GM21825 (cell line): ENCODE measurements at regions not wholly inside any gene's neighbourhood (a gene's known extent, or its start where the extent isn't known, plus 50 kb on each side); places are given as distances from the start of the nearest gene placed in this dataset.

Experiments
- ATAC-seq: cut with Tn5 transposase; IDR thresholded peaks from one replicate; pipeline ENCODE4 v1.9.1; 2021; ENCODE audit warnings: mild to moderate bottlenecking, moderate library complexity; ENCODE audit not compliant: unreplicated experiment

DNA sequence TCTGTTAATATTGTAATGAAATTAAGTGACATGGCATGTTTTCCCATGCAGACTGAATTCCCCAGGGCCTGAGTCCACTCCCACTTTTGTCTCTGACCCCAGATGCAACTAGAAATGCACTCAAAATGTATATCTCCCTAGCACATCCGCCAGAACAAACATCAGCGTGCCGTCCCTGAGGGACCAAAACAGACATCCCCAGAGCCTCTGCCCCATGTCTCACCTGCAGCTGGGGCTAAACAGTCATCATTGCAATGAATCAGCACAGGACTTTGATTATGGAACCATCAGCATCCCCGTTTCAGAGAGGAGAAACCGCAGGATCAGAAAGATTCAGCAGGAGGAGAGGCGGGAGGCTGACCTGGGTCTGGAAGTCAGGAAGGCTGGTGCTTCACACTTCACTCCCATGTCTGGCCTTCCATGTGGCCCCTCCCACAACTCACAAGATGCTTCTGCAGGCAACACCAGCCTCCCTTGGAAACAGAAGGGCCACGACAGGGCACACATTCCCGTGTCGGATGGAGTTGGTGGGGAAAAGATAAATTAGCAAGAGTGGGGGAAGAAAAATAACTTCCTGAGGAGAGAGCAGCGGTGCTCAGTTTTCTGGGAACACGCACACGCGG lies 130.6 kb upstream of the VSTM2B start:
- ATAC-seq = no peak

DNA sequence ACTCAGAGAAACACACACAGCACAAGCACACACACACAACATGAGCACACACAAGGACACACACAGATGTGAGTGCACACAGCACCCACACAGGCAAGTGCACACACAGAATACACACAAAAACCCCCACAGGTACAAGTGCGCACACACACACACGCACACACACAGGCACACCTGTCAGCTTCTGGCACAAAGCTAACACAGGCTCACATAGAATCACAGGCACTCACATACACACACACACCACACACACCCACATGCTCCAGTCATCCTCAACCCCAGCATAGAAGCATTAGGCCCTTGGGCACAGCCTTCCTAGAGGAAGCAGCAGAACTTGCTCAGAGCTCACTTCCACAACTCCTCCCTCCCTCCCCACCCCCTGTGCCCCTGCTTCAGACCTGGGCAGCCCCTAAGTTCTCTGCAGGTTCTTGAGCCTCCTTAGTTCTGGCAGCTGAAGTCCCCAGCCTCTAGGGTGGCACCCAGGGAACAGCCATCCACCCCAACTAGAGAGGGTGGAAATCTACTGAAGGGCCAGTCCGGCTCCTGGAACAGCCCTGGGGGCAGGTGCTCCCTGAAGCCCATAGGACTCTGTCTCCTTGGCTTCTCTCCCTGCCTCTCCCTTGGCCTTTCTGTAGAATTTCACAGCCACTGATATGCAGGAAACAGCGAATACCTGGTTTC lies 129.9 kb upstream of the VSTM2B start:
- ATAC-seq = no peak

DNA sequence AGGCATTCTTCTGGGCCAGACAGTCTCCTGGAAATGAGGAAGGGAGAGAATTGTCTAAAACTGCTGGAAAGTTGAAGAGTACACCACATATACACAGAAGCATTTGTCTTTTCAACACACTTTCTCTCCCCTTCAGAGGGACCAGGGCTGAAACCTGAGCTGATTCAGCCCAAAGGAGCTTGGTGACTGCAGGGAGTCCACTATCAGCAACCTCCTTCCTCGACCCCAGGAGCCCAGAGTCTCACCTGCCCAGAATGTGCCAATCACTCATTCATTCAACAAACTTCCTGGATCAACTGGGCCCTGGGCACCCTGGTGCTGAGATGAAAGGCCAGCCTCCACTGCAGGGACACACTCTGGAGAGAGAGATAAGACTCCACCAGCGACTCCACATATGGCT lies 128.9 kb upstream of the VSTM2B start:
- no peak for ATAC-seq

GRCh38 chr19:29397748-29398147 lies 128.0 kb upstream of the VSTM2B start:
- no peak for ATAC-seq

DNA sequence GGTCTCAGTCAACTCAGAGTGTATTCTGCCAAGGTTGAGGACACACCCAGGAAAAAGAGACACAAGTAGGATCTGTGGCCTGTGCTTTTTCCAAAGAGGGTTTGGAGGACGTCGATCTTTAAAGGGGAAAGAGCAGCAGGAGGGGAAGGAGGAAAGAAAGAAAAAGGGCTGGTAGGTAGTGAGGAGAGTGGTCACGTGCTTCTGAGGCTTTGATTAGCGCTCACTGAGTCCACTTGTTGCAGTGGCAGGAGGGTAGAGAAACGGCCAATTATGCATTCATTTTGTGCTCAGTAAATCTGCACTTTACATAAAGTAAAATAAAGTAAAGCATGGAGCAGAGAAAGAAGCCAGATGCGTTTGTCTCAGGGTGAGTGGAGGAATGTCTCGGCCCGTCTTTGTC lies 126.0 kb upstream of the VSTM2B start:
- ATAC-seq = no peak

DNA sequence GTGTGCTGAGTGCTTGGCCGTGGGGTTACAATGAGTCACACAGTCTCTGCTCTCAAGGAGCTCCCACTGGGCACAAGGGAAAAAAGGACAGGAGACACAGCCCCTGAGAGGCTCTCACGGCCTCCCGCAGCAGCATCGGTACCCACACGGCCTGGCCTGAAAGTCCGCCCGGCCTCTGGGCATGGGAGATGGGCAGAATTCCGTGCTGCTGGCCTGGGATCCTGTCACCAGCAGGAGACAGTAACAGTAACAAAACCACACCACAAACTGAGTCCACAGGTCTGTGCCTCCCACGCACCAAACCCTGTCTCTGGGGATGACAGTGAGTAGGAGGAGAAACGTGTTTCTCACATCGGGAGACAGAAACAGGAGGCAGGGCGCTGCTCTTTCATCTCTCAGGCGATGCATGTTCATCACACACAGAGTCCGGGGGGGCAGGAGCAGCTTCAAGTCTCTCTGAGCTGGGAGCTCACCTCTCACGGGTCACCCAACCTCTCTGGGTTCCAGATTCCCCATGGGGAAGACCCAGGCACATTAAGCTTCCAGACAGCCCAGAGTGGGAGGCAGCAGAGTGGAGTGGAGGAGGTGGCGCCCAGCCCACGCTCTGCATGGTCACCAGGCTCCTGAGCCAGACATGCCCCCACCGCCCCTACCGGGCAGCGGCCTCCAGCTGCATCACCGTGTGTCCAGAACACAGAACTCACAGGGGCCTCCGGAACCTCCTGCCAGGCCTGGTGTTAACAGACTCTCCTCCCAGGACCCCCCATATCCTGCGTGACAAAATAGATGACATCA lies 124.7 kb upstream of the VSTM2B start:
- ATAC-seq = no peak

DNA sequence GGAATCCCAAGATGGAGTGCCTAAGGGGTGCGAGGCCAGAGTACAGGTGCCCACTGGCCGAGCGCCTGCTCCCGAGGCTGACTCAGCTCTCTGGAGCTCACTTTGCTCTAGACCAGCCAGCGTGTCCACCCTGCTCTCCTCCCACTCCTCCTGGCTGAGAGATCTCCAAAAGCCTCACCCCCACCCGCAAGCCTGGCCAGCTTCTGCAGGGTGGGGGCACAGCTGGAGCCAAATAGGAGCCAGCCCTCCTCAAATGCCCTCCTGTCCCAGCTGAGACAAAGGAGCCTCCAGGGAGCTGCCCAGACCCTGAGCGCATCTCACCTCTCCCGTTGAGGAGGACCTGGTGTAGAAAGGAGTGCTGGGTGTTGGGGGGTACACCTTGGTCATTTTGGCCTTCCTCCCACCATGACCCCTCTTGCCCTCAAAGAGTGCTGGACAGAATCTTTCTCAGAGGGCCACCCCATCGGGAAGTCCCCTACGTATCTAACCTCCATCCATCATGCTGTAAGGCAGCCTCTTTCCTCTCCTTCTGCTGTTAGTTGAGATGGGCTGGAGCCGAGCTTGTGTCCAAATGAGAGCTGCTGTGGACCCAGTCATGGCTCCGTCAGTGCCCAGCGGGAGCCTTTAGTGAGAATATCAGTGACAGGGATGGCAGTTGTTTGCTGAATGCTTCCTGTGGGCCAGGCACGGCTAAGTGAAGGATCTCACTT lies 123.9 kb upstream of the VSTM2B start:
- no peak for ATAC-seq

DNA sequence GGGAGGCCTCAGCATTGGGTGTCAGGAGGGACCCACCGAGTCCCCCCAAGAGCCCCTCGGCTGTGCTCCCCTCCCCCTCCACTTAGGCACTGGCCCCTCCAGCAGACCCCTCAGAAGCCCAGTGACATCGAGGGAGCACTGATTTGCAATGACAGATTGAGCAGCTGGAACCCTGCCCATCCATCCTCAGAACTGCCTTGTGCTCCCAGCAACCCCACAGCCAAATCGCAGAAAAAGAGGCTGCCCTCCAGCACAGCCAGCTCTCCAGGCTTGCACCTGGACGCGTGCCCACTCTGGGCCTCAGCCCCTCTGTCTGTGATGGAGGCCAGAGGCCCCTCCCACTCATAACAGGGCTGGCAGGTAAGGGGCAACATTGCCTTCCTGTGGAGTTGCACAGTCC lies 123.2 kb upstream of the VSTM2B start:
- ATAC-seq = no peak

- no peak for ATAC-seq
Measured at GRCh38 chr19:29404015-29404414, 121.8 kb upstream of the VSTM2B start.

DNA sequence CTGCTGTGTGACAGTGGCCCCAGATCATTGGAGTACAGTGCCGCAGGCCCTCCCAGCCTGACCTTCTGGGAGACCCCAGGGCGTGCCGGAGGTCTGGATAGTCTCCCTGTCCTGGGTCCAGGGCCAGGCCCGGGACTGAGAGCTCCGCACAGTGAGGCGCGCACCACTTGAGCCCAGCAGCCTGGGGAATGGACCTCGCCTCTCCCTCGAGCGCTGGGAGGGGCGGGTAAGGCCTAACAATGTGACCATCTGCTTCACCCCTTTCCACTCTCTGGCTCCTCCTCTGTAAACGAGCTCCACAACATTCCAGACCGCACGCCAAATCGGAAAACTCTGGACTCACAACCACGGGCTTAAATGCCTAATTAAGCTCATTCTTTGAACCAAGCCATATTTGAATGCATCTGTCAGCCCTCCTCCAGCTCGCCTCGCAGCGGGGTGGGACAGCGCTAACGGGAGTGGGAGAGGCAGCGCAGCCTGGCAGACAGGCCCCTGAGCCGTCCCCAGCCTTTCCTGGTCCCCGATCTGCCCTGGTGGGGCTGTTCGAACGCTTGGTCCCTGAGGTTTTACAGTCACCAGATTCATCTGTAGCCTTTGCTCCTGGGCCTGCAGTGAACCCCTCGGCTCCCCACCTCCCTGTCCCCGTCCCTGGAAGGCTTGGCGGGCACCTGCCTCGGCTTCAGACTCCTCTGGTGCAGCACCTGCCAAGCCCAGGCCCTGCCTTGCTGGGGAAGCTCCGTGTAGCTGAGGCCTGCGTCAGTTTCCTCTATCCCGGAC lies 120.7 kb upstream of the VSTM2B start:
- ATAC-seq = no peak

DNA sequence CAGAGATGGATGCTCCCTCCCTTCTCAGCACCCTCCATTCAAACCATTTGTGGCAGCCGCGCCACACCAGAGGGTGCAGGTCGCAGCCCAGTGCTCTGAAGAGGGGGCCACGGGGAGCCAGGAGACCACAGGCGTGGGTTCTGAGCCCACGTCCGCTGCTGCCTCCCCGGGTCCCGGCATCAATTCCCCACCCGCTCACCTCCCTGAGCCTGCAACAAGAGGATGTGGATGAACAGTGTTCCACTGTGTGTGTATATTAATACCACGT lies 120.1 kb upstream of the VSTM2B start:
- ATAC-seq = no peak

DNA sequence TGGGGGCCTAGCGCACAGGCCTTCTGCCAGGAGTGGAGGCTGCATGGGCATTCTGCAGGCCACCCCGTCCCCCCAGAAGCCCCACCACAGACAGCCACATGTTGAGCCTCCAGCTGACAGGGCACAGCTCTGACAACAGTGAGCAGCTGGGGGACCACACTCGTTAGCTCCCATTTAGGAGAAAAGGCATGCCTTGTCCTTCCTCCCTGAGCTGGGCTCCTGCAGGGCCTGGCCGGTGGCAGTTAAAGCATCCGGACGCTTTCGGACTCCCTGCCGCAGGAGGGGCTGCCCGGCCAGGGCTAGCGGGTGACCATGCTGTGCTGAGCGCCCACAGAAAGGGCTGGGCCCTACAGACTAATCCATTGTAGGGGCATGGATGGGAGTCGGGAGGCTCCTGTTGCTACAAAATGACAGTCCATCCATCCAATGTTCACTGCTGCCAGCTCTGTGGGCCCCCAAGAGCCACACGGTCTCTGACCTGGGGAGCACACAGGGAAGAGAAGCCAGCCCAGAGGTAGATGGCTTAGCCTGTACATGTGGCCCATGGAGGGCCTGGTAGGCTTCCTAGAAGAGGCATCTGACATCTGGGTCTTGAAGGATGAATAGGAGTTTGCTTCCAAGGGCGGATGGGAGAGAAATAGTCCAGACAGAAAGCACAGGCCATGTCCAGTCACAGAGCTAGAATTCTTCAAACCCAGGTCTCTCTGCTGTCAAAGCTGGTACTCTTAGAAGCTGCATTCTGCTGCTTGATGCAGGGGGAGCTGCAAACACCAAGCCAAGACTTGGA lies 116.5 kb upstream of the VSTM2B start:
- no peak for ATAC-seq

GRCh38 chr19:29410601-29411000 lies 115.2 kb upstream of the VSTM2B start:
- no peak for ATAC-seq

- no peak for ATAC-seq
Measured at GRCh38 chr19:29411113-29411581, 114.6 kb upstream of the VSTM2B start.

- no peak for ATAC-seq
Measured at GRCh38 chr19:29413435-29413834, 112.4 kb upstream of the VSTM2B start.

DNA sequence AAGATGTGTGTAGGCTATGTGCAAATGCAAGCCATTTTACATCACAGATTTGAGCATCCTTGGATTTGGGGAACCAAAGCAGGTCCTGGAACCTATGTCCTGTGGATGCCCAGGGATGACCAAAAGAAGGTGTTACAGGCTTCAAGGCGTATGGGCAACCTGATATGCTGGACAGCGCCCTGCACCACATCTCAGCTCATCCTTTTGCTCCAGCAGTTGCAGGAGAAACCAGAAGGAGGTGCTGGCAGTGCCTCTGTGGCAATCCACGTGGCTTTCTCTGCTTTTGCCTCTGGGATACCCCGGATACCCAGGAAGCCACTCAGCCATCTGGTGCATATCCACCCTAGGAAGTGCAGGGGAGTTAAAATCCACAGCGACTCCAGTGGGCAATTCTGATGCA lies 110.3 kb upstream of the VSTM2B start:
- no peak for ATAC-seq

DNA sequence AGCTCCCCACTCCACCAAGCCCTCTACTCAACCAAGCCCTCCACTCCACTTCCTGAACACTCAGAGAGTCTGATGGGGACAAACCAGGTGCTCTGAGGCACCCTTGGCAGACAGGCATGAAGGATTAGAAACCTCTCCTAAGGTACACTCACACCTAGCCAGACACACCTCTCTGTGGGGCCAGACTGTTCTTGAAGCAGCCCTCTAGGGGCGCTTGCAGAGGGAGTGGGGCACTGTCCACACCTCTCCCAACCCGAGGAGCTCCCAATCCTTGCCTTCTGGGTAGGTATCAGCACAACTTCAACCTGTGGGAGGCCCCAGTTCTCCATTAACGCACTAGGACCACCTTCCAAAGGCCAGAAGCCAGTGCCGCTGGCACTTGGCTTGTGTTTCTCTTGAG lies 108.7 kb upstream of the VSTM2B start:
- ATAC-seq = no peak

GRCh38 chr19:29418201-29418600 lies 107.6 kb upstream of the VSTM2B start:
- ATAC-seq = no peak

DNA sequence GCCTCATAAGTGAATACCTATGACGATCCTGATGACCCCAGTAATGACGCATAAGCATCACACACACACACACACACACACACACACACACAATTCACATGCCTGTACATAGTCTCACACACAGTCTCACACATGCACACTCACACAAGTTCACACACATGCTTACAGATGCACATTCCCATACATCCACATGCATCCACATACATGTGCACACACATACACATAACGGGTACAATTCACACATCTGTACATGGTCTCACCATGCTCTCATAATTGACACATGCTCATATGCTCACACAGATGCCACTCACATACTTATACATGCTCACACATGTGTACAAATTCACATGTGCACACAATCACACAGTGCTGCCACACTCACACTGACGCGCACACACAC lies 105.7 kb upstream of the VSTM2B start:
- ATAC-seq = no peak
